Panc1 (cell line): ENCODE measurements at regions not wholly inside any gene's neighbourhood (a gene's known extent, or its start where the extent isn't known, plus 50 kb on each side); places are given as distances from the start of the nearest gene placed in this dataset.

ENCODE experiments used
- ATAC-seq: fragments of 200-7000 bp; cut with Tn5 transposase; 2 replicates; pipeline ENCODE4 v1.9.1; 2020; ENCODE audit warnings: mild to moderate bottlenecking, moderate library complexity
- BruUV-seq: library from RNA; stranded (reverse); fragments of 400-500 nt; replicated peaks from 2 replicates; lab custom pipeline; 2021; lab: Mats Ljungman, UMichigan
- CTCF ChIA-PET: fragments of 300-600 bp; sonication (Branson Sonifier 250); formaldehyde crosslinking; loops from one replicate; lab custom pipeline; 2022; ENCODE audit warnings: antibody characterized with exemption; lab: Charles Lee
- POLR2A ChIA-PET: fragments of 300-600 bp; sonication (Branson Sonifier 250); formaldehyde crosslinking; loops from one replicate; lab custom pipeline; 2022; ENCODE audit warnings: antibody characterized with exemption; lab: Charles Lee
- DNase-seq: peaks from one replicate; pipeline ENCODE4 v3.0.0-alpha.2; 2010; ENCODE audit warnings: low read depth, low spot score
- H3K27ac ChIP-seq: 2 replicates; pipeline ENCODE4 v1.5.1; 2011; ENCODE audit warnings: mild to moderate bottlenecking, low read length, inconsistent platforms
- H3K27me3 ChIP-seq: fragments of 200-500 bp; sonication (Bioruptor generic); 2 replicates; pipeline ENCODE4 v1.6.0; 2014; ENCODE audit warnings: low read length, inconsistent platforms; ENCODE audit not compliant: control insufficient read depth, insufficient read depth
- H3K36me3 ChIP-seq: fragments of 200-500 bp; sonication (Bioruptor generic); 2 replicates; pipeline ENCODE4 v1.5.1; 2014; ENCODE audit warnings: inconsistent platforms, mild to moderate bottlenecking, low read length, moderate library complexity; ENCODE audit not compliant: control insufficient read depth, insufficient read depth
- H3K4me1 ChIP-seq: 2 replicates; pipeline ENCODE4 v1.5.1; 2011; ENCODE audit warnings: inconsistent platforms, mild to moderate bottlenecking, low read length, moderate library complexity; ENCODE audit not compliant: control insufficient read depth, insufficient read depth
- H3K4me3 ChIP-seq, 2 experiments: 2 replicates each; pipeline ENCODE4 v1.5.1; 2011 to 2012; ENCODE audit warnings: low read depth in 2 of 2, low read length in 2 of 2, mild to moderate bottlenecking in 2 of 2, inconsistent platforms in 1 of 2, moderate library complexity in 1 of 2
- H3K9me3 ChIP-seq: fragments of 200-500 bp; sonication (Bioruptor generic); 2 replicates; pipeline ENCODE4 v1.5.1; 2014; ENCODE audit warnings: low read depth, mild to moderate bottlenecking, inconsistent platforms, low read length, moderate library complexity; ENCODE audit not compliant: control insufficient read depth, insufficient read depth
- POLR2AphosphoS5 ChIP-seq: IDR thresholded peaks from 2 replicates; pipeline ENCODE4 v1.6.1; 2012; ENCODE audit warnings: mild to moderate bottlenecking, low read depth, low read length, moderate library complexity
- SIN3A ChIP-seq: IDR thresholded peaks from 2 replicates; pipeline ENCODE4 v1.6.1; 2012; ENCODE audit warnings: low read depth, mild to moderate bottlenecking, low read length, moderate library complexity, borderline replicate concordance; ENCODE audit not compliant: insufficient read depth
- TCF7L2 ChIP-seq: IDR thresholded peaks from 2 replicates; pipeline ENCODE4 v1.6.1; 2011; ENCODE audit warnings: mild to moderate bottlenecking, low read depth, low read length, inconsistent platforms
- in situ Hi-C: cut with HindIII; loops from 2 replicates; pipeline ENCODE4 v1.10.0; 2016; ENCODE audit warnings: low sequenced_read_pairs, low pct_unique_long_range_greater_than_20kb
- intact Hi-C: fragments of 100-400 bp; cut with micrococcal nuclease; formaldehyde crosslinking; loops from one replicate; pipeline ENCODE4 v1.10.0; 2022; ENCODE audit not compliant: unreplicated experiment
- TF ChIP-seq, protein P1 (sequence below): fragments of 450-650 bp; IDR thresholded peaks from 2 replicates; pipeline ENCODE4 v1.5.1; 2017; ENCODE audit warnings: mild to moderate bottlenecking
- TF ChIP-seq, protein P2 (sequence below), 2 experiments: IDR thresholded peaks; 2 replicates each; pipeline ENCODE4 v1.6.1; 2011 to 2012; ENCODE audit warnings: low read depth in 2 of 2, control low read depth in 1 of 2, low read length in 1 of 2, mild to moderate bottlenecking in 1 of 2, moderate library complexity in 1 of 2; ENCODE audit not compliant: insufficient read depth in 1 of 2

DNA sequence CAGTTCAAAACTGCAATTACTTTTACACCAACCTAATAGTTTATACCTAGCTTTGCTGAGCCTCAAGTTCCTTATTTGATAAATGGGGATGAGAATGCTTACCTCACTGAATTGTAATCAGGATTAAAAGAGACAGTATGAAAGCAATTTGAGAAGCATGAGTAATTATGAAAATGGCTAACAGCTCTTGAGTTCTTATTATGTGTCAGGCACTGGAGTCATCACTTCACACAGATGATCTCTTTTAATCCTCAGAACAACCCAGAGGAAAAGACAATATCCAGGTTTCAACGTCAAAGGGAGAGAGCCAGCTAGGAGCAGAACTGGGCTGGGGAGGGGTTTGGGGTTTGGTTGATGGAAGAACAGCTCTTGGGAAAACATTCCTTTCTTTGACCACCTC lies 221.0 kb upstream of the NWD2 start:
- Histone ChIP-seq H3K27ac (no peak overlapping the region), H3K36me3 (no peaks in the 10 kb centered on the region), H3K9me3 (no peaks in the 10 kb centered on the region), H3K4me3 (no peak overlapping the region), H3K4me1 (no peaks in the 10 kb centered on the region), H3K27me3 (no peaks in the 10 kb centered on the region)
- DNase-seq (no peak), ATAC-seq (no peak)
- TF ChIP-seq, protein P1, sequence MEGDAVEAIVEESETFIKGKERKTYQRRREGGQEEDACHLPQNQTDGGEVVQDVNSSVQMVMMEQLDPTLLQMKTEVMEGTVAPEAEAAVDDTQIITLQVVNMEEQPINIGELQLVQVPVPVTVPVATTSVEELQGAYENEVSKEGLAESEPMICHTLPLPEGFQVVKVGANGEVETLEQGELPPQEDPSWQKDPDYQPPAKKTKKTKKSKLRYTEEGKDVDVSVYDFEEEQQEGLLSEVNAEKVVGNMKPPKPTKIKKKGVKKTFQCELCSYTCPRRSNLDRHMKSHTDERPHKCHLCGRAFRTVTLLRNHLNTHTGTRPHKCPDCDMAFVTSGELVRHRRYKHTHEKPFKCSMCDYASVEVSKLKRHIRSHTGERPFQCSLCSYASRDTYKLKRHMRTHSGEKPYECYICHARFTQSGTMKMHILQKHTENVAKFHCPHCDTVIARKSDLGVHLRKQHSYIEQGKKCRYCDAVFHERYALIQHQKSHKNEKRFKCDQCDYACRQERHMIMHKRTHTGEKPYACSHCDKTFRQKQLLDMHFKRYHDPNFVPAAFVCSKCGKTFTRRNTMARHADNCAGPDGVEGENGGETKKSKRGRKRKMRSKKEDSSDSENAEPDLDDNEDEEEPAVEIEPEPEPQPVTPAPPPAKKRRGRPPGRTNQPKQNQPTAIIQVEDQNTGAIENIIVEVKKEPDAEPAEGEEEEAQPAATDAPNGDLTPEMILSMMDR = no peak
- no peak for TF ChIP-seq SIN3A
- TF ChIP-seq TCF7L2 = no peak
- no peak for TF ChIP-seq POLR2AphosphoS5
- TF ChIP-seq, protein P2, sequence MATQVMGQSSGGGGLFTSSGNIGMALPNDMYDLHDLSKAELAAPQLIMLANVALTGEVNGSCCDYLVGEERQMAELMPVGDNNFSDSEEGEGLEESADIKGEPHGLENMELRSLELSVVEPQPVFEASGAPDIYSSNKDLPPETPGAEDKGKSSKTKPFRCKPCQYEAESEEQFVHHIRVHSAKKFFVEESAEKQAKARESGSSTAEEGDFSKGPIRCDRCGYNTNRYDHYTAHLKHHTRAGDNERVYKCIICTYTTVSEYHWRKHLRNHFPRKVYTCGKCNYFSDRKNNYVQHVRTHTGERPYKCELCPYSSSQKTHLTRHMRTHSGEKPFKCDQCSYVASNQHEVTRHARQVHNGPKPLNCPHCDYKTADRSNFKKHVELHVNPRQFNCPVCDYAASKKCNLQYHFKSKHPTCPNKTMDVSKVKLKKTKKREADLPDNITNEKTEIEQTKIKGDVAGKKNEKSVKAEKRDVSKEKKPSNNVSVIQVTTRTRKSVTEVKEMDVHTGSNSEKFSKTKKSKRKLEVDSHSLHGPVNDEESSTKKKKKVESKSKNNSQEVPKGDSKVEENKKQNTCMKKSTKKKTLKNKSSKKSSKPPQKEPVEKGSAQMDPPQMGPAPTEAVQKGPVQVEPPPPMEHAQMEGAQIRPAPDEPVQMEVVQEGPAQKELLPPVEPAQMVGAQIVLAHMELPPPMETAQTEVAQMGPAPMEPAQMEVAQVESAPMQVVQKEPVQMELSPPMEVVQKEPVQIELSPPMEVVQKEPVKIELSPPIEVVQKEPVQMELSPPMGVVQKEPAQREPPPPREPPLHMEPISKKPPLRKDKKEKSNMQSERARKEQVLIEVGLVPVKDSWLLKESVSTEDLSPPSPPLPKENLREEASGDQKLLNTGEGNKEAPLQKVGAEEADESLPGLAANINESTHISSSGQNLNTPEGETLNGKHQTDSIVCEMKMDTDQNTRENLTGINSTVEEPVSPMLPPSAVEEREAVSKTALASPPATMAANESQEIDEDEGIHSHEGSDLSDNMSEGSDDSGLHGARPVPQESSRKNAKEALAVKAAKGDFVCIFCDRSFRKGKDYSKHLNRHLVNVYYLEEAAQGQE (IDR thresholded peaks at IDR 0.05; ENCODE audit: insufficient read depth in 1 of 2, low read depth in 2 of 2, low read length in 1 of 2) = no peak
- POLR2A ChIA-PET = no interaction called here
- CTCF ChIA-PET = no interaction called here
- no TSS peak for BruUV-seq
- in situ Hi-C loops = no loop called here
- intact Hi-C loops = no loop called here

DNA sequence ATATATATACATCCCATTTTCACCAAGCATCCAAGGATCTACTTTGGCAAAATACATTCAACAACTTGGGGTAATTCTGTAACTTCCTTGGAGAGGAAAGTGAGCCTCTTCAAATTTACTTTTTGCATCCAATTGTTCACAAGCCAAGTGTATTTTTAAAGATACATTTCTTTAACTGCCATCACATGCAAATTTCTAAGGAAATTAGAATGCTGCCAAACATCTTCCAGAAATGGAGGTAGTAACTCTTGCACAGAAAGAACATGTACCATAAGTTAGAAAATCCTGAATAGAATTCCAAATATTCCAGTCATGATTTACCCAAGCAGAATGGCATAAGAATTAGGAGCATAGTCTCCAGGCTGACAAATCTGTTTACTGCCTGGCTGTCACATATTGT lies 220.5 kb upstream of the NWD2 start:
- no TSS peak for BruUV-seq
- Histone ChIP-seq H3K27ac (no peak overlapping the region), H3K27me3 (no peaks in the 10 kb centered on the region), H3K4me3 (no peak overlapping the region), H3K36me3 (no peaks in the 10 kb centered on the region), H3K9me3 (no peaks in the 10 kb centered on the region), H3K4me1 (no peaks in the 10 kb centered on the region)
- intact Hi-C loops (no loop called here), in situ Hi-C loops (no loop called here)
- ChIA-PET CTCF (no interaction called here), POLR2A (no interaction called here)
- TF ChIP-seq, protein P2 (IDR thresholded peaks at IDR 0.05; ENCODE audit: insufficient read depth in 1 of 2, low read depth in 2 of 2, low read length in 1 of 2) = no peak
- ATAC-seq = no peak
- DNase-seq = no peak
